Esophagus muscularis mucosa (tissue), 4 donors: ENCODE measurements at regions not wholly inside any gene's neighbourhood (a gene's known extent, or its start where the extent isn't known, plus 50 kb on each side); places are given as distances from the start of the nearest gene placed in this dataset.
"Not testable (repeated sequence)": the region's sequence is repeated elsewhere in the genome, so short reads cannot be mapped to it uniquely, and the experiment has no call there.

Source experiments
- DNase-seq: peaks from one replicate; pipeline ENCODE4 v3.0.0-alpha.2; 2017; ENCODE audit errors: extremely low spot score
- H3K27ac ChIP-seq, 4 donors: fragments of 200-600 bp; sonication (generic); replicated peaks in 1 of 4; 1 replicate in 3 of 4; 2 replicates in 1 of 4; pipeline ENCODE4 v1.5.1; 2016 to 2019; ENCODE audit warnings: mild to moderate bottlenecking in 1 of 4
- H3K27me3 ChIP-seq, 4 donors: fragments of 200-600 bp; sonication (generic); one replicate each; pipeline versions ENCODE4 v1.5.1 to v1.6.0; 2016 to 2019
- H3K36me3 ChIP-seq, 4 donors: fragments of 200-600 bp; sonication (generic); one replicate each; pipeline ENCODE4 v1.5.1; 2016 to 2019
- H3K4me1 ChIP-seq, 4 donors: fragments of 200-600 bp; sonication (generic); one replicate each; pipeline ENCODE4 v1.5.1; 2016 to 2019
- H3K4me3 ChIP-seq, 4 donors: fragments of 200-600 bp; sonication (generic); 1 replicate in 2 of 4; 2 replicates in 2 of 4; pipeline ENCODE4 v1.5.1; 2016 to 2019; ENCODE audit warnings: mild to moderate bottlenecking in 4 of 4, moderate library complexity in 1 of 4
- H3K9me3 ChIP-seq, 4 donors: fragments of 200-600 bp; sonication (generic); 1 replicate in 3 of 4; 2 replicates in 1 of 4; pipeline ENCODE4 v1.5.1; 2016 to 2019
- EP300 ChIP-seq: sonication (generic); formaldehyde crosslinking; IDR thresholded peaks from one replicate; pipeline ENCODE4 v1.6.1; 2017; ENCODE audit warnings: antibody characterized with exemption
- POLR2A ChIP-seq: fragments of 450-650 bp; IDR thresholded peaks from one replicate; pipeline ENCODE4 v1.6.1; 2017; ENCODE audit warnings: antibody characterized with exemption, moderate library complexity, mild to moderate bottlenecking, low read depth
- POLR2AphosphoS5 ChIP-seq, 2 donors: sonication (generic); formaldehyde crosslinking; IDR thresholded peaks; one replicate each; pipeline ENCODE4 v1.6.1; 2017; ENCODE audit warnings: antibody characterized with exemption in 2 of 2
- WGBS: methylation state at CpG from one replicate; pipeline ENCODE4 v1.1.5; 2018; 5-methylcytosine and 5-hydroxymethylcytosine counted together
- intact Hi-C: fragments of 100-400 bp; cut with DNase I; formaldehyde crosslinking; loops from one replicate; pipeline ENCODE4 v1.15.1; 2023
- TF ChIP-seq, protein P1 (sequence below), 3 experiments: fragments of 200-600 bp in 2 of 3; fragments of 450-650 bp in 1 of 3; sonication (generic) in 2 of 3; IDR thresholded peaks; one replicate each; pipeline ENCODE4 v1.5.1; 2017 to 2019; ENCODE audit warnings: antibody characterized with exemption in 3 of 3, mild to moderate bottlenecking in 2 of 3, moderate library complexity in 1 of 3

DNA sequence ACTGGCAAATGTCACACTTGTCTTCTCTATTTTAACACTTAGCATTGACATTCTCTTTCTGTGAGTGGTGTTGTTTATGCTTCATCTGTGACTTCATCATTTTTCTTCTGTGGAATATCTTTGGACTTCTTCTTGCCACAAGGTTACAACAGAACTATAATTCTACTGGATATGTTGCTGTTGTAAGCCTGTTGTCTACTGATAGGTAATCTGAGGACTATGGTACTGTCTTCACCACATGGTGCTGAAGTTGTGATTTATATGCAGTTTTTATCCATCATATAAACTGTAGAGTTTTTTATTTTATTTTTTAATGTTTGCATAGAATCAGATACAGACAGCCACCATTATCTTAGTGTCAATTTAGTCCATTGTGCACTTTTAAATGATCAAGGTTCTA lies 622.2 kb upstream of the CNTN5 start:
- DNase-seq = no peak
- Histone ChIP-seq H3K36me3 (no peaks in the 10 kb centered on the region), H3K4me1 (no peaks in the 10 kb centered on the region), H3K9me3 (no peaks in the 10 kb centered on the region), H3K4me3 (no peak overlapping the region), H3K27ac (no peak overlapping the region), H3K27me3 (no peaks in the 10 kb centered on the region)
- no peak for TF ChIP-seq POLR2A
- no peak for TF ChIP-seq POLR2AphosphoS5 (IDR thresholded peaks at IDR 0.05)
- TF ChIP-seq EP300 = no peak
- TF ChIP-seq, protein P1, sequence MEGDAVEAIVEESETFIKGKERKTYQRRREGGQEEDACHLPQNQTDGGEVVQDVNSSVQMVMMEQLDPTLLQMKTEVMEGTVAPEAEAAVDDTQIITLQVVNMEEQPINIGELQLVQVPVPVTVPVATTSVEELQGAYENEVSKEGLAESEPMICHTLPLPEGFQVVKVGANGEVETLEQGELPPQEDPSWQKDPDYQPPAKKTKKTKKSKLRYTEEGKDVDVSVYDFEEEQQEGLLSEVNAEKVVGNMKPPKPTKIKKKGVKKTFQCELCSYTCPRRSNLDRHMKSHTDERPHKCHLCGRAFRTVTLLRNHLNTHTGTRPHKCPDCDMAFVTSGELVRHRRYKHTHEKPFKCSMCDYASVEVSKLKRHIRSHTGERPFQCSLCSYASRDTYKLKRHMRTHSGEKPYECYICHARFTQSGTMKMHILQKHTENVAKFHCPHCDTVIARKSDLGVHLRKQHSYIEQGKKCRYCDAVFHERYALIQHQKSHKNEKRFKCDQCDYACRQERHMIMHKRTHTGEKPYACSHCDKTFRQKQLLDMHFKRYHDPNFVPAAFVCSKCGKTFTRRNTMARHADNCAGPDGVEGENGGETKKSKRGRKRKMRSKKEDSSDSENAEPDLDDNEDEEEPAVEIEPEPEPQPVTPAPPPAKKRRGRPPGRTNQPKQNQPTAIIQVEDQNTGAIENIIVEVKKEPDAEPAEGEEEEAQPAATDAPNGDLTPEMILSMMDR (IDR thresholded peaks at IDR 0.05) = no peak
- intact Hi-C loops = no loop called here

DNA sequence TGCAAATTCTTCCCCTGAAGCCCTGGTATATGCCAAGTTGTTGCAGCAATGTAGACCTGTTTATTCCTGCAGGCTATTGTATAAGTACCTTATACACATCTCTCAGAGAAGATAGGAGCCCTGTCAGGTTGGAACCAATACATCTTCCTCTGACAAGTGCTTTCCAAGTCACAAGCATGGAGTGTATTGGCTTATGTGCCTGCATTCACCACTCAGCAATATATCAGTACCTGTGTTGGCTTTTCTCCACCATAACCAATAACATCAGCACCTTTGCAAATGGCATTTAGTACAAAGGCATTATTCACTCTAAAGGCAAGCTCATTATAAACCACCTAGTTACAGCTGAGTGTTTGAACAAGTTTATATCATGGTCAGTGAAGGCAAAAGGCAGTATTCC lies 611.7 kb upstream of the CNTN5 start:
- TF ChIP-seq, protein P1 (IDR thresholded peaks at IDR 0.05) = no peak
- TF ChIP-seq EP300 (no peak), POLR2A (no peak), POLR2AphosphoS5 (IDR thresholded peaks at IDR 0.05) (no peak)
- Histone ChIP-seq H3K4me1 (no peaks in the 10 kb centered on the region), H3K9me3 (no peaks in the 10 kb centered on the region), H3K36me3 (no peaks in the 10 kb centered on the region), H3K27me3 (no peaks in the 10 kb centered on the region), H3K4me3 (no peak overlapping the region), H3K27ac (no peak overlapping the region)
- intact Hi-C loops = no loop called here
- DNase-seq = no peak

DNA sequence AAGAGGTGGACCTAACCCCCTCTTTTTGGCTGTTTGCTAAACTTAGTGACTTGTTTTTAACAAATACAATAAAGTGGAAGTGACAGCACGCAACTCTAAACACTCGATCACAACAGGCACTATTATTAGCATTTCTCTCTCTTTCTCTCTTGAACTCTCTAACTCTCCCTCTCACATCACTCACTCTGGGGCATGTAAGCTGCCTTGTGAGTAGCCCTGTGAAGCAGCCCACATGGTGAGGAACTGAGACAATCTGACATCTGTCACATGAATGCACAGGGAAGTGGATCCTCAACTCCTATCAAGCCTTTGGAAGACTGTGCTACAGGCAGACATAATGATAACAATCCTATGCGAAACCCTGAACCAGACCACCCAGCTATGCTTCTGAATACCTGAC lies 609.0 kb upstream of the CNTN5 start:
- Histone ChIP-seq H3K4me3 (no peak overlapping the region), H3K9me3 (no peaks in the 10 kb centered on the region), H3K27me3 (no peaks in the 10 kb centered on the region), H3K27ac (no peak overlapping the region), H3K36me3 (no peaks in the 10 kb centered on the region), H3K4me1 (no peaks in the 10 kb centered on the region)
- DNase-seq = no peak
- 76% methylated on average over 3 of the region's 3 CpGs for WGBS
- intact Hi-C loops = no loop called here
- TF ChIP-seq EP300 (no peak), POLR2A (no peak), POLR2AphosphoS5 (IDR thresholded peaks at IDR 0.05) (no peak)
- TF ChIP-seq, protein P1 (IDR thresholded peaks at IDR 0.05) = no peak

DNA sequence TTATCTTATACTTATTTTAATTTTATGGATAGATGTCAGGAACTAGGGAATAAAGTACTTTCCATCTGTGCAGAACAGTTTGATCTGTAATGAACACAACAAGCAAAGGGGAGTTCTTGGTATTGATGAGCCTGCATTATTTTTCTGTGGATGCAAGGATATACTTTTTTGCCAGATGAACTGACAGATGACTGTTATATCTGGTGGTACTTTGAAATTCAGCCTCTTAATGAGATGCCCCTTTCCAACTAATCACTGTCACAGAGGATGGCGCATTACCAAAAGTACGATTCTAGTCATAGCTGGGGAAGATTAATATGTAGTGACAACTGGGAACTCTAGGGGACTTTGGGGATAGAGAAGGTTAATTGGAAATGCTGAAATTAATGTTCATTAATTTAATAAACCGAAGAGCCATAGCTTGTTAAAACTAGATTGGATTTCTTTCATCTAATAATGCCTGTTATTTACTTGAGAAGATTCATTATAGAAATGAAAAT lies 603.4 kb upstream of the CNTN5 start:
- no peaks in the 10 kb centered on the region for H3K4me1 ChIP-seq
- WGBS = 76% methylated on average over 3 of the region's 3 CpGs
- no peak for TF ChIP-seq POLR2AphosphoS5 (IDR thresholded peaks at IDR 0.05)
- TF ChIP-seq, protein P1 (IDR thresholded peaks at IDR 0.05) = no peak
- no peak for TF ChIP-seq EP300
- no peak for TF ChIP-seq POLR2A
- intact Hi-C loops = no loop called here
- H3K9me3 ChIP-seq = peaks cover 0 to 13% (median 0%) of the 10 kb centered on the region in 4 donors
- H3K4me3 ChIP-seq = no peak overlapping the region
- H3K27me3 ChIP-seq = no peaks in the 10 kb centered on the region
- DNase-seq = no peak
- no peaks in the 10 kb centered on the region for H3K36me3 ChIP-seq
- no peak overlapping the region for H3K27ac ChIP-seq

DNA sequence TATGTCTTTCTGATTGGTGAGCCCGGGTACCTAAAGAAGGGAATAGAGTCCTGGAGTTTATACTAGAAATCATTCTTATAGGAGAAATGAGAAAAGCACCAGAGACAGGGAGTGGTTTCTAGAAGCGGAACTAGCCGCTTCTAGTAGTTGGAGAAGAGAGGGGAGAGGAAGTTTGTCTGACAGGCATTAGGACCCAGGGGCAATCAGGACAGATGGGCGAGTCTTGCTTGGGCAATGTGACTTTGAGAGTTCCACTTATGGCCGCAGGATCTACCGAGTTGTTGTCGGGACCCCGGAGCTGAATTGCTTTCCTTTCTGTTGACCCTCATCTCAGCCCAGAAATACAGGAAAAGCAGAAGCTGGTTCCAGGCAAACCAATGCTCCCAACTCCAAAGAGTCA lies 596.8 kb upstream of the CNTN5 start:
- no peak for DNase-seq
- H3K27me3 ChIP-seq = no peaks in the 10 kb centered on the region
- intact Hi-C loops = no loop called here
- H3K36me3 ChIP-seq = no peaks in the 10 kb centered on the region
- no peak overlapping the region for H3K27ac ChIP-seq
- H3K4me3 ChIP-seq = no peak overlapping the region
- no peak for TF ChIP-seq POLR2A
- TF ChIP-seq, protein P1 (IDR thresholded peaks at IDR 0.05) = no peak
- TF ChIP-seq EP300 = no peak
- TF ChIP-seq POLR2AphosphoS5 (IDR thresholded peaks at IDR 0.05) = no peak
- H3K4me1 ChIP-seq = no peaks in the 10 kb centered on the region
- H3K9me3 ChIP-seq = peaks cover 0 to 38% (median 13%) of the 10 kb centered on the region in 4 donors
- WGBS = 82% methylated on average over 7 of the region's 8 CpGs

DNA sequence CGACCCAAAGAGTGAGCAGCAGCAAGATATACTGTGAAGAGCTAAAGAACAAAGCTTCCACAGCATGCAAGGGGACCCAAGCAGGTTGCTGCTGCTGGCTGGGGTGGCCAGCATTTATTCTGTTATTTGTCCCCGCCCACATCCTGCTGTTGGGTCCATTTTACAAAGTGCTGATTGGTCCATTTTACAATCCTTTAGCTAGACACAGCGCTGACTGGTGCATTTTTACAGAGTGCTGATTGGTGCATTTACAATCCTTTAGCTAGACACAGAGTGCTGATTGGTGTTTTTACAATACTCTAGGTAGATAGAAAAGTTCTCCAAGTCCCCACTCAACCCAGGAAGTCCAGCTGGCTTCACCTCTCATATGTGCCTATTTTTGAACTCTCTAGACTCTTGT lies 596.0 kb upstream of the CNTN5 start:
- H3K9me3 ChIP-seq = peaks cover 0 to 36% (median 19%) of the 10 kb centered on the region in 4 donors
- DNase-seq, H3K4me1 ChIP-seq, H3K36me3 ChIP-seq, H3K4me3 ChIP-seq, H3K27ac ChIP-seq, H3K27me3 ChIP-seq, intact Hi-C loops: not testable (repeated sequence)
- 87% methylated on average over 3 of the region's 3 CpGs for WGBS
